ENCODE measurements at regions not wholly inside any gene's neighbourhood (a gene's known extent, or its start where the extent isn't known, plus 50 kb on each side); places are given as distances from the start of the nearest gene placed in this dataset.
A peak's percentile ranks its signal among the peaks of the same experiment; 100 is the strongest.

GRCh38 chr6:113595911-113596376 lies 261.2 kb upstream of the MARCKS start:
- H3K79me1 ChIP-seq (replicated peaks; ENCODE audit: low read length, poor library complexity, severe bottlenecking): no peaks in the 10 kb centered on the region
- H2AK5ac ChIP-seq (ENCODE audit: low read length, severe bottlenecking): no peak overlapping the region
- no peak overlapping the region for H4K91ac ChIP-seq (ENCODE audit: low read length)
- H3K9ac ChIP-seq (ENCODE audit: low read length): peak overlapping the region; percentile 21
- H3K36me3 ChIP-seq (ENCODE audit: control insufficient read depth in 1 of 2, insufficient read depth in 2 of 2, low read depth in 1 of 2, low read length in 2 of 2): no peaks in the 10 kb centered on the region
- H3K4me1 ChIP-seq (ENCODE audit: control insufficient read depth, insufficient read depth, low read depth, low read length): peaks cover 1% of the 10 kb centered on the region
- no peak overlapping the region for H2BK15ac ChIP-seq (ENCODE audit: low read depth, poor library complexity, severe bottlenecking)
- peak overlapping the region in 1 of 2 experiments; percentile 77 for H3K18ac ChIP-seq (ENCODE audit: low read depth in 1 of 2, low read length in 2 of 2)
- 56% methylated on average over 4 of the region's 6 CpGs for WGBS
- H2BK5ac ChIP-seq (ENCODE audit: low read depth, low read length, poor library complexity, severe bottlenecking): no peak overlapping the region
- H3K14ac ChIP-seq (ENCODE audit: low read length in 2 of 2): no peak overlapping the region
- H4K8ac ChIP-seq (ENCODE audit: low read length): peak overlapping the region; percentile 32
- no peaks in the 10 kb centered on the region for H3K9me3 ChIP-seq (ENCODE audit: control insufficient read depth, low read length)
- H3K27ac ChIP-seq (ENCODE audit: low read length, poor library complexity, severe bottlenecking): no peak overlapping the region
- H2BK12ac ChIP-seq (ENCODE audit: low read length in 2 of 2): peak overlapping the region in 1 of 2 experiments; percentile 22
- no peak overlapping the region for H3K4me2 ChIP-seq (ENCODE audit: low read length, poor library complexity, severe bottlenecking)
- peak; percentile 45 for DNase-seq
- H3K4ac ChIP-seq (ENCODE audit: low read depth in 1 of 2, low read length in 2 of 2): no peak overlapping the region
- H3K4me3 ChIP-seq (ENCODE audit: insufficient read depth in 1 of 2, low read depth in 1 of 2, low read length in 2 of 2): no peak overlapping the region
- no peaks in the 10 kb centered on the region for H3K27me3 ChIP-seq (ENCODE audit: control insufficient read depth in 1 of 2, insufficient read depth in 1 of 2, low read length in 2 of 2)
- no peak overlapping the region for H3K23ac ChIP-seq (ENCODE audit: low read length in 2 of 2)
- H2BK120ac ChIP-seq (ENCODE audit: low read depth, low read length): peak overlapping the region; percentile 62
- no peak overlapping the region for H2AFZ ChIP-seq (ENCODE audit: low read depth, low read length)

- Histone ChIP-seq H2BK5ac (ENCODE audit: low read depth, low read length, poor library complexity, severe bottlenecking) (no peak overlapping the region), H2BK12ac (ENCODE audit: low read length in 2 of 2) (peak overlapping the region; percentile 63 to 75), H3K18ac (ENCODE audit: low read depth in 1 of 2, low read length in 2 of 2) (peak overlapping the region; percentile 44 to 94), H4K91ac (ENCODE audit: low read length) (peak overlapping the region; percentile 32), H3K27ac (ENCODE audit: low read length, poor library complexity, severe bottlenecking) (no peak overlapping the region), H3K9ac (ENCODE audit: low read length) (peak overlapping the region; percentile 25), H3K36me3 (ENCODE audit: control insufficient read depth in 1 of 2, insufficient read depth in 2 of 2, low read depth in 1 of 2, low read length in 2 of 2) (no peaks in the 10 kb centered on the region), H2BK15ac (ENCODE audit: low read depth, poor library complexity, severe bottlenecking) (no peak overlapping the region), H3K14ac (ENCODE audit: low read length in 2 of 2) (no peak overlapping the region), H3K27me3 (ENCODE audit: control insufficient read depth in 1 of 2, insufficient read depth in 1 of 2, low read length in 2 of 2) (no peaks in the 10 kb centered on the region), H3K4me1 (ENCODE audit: control insufficient read depth, insufficient read depth, low read depth, low read length) (peaks cover 1% of the 10 kb centered on the region), H3K4ac (ENCODE audit: low read depth in 1 of 2, low read length in 2 of 2) (peak overlapping the region in 1 of 2 experiments; percentile 47), H3K79me1 (replicated peaks; ENCODE audit: low read length, poor library complexity, severe bottlenecking) (no peaks in the 10 kb centered on the region), H3K9me3 (ENCODE audit: control insufficient read depth, low read length) (no peaks in the 10 kb centered on the region), H2AK5ac (ENCODE audit: low read length, severe bottlenecking) (peak overlapping the region; percentile 41), H3K23ac (ENCODE audit: low read length in 2 of 2) (no peak overlapping the region), H2AFZ (ENCODE audit: low read depth, low read length) (no peak overlapping the region), H2BK120ac (ENCODE audit: low read depth, low read length) (peak overlapping the region; percentile 62), H3K4me3 (ENCODE audit: insufficient read depth in 1 of 2, low read depth in 1 of 2, low read length in 2 of 2) (no peak overlapping the region), H4K8ac (ENCODE audit: low read length) (peak overlapping the region; percentile 69), H3K4me2 (ENCODE audit: low read length, poor library complexity, severe bottlenecking) (no peak overlapping the region)
- 31% methylated on average over 3 of the region's 5 CpGs for WGBS
- DNase-seq: peak; percentile 95
Observed at GRCh38 chr6:113596387-113597230, 260.5 kb upstream of the MARCKS start.

- Histone ChIP-seq H2BK5ac (ENCODE audit: low read depth, low read length, poor library complexity, severe bottlenecking) (no peak overlapping the region), H3K4me1 (ENCODE audit: control insufficient read depth, insufficient read depth, low read depth, low read length) (peaks cover 1% of the 10 kb centered on the region), H2BK120ac (ENCODE audit: low read depth, low read length) (no peak overlapping the region), H3K18ac (ENCODE audit: low read depth in 1 of 2, low read length in 2 of 2) (peak overlapping the region; percentile 29 to 94), H3K9me3 (ENCODE audit: control insufficient read depth, low read length) (no peaks in the 10 kb centered on the region), H3K27me3 (ENCODE audit: control insufficient read depth in 1 of 2, insufficient read depth in 1 of 2, low read length in 2 of 2) (no peaks in the 10 kb centered on the region), H2BK12ac (ENCODE audit: low read length in 2 of 2) (peak overlapping the region; percentile 63 to 75), H3K9ac (ENCODE audit: low read length) (no peak overlapping the region), H2BK15ac (ENCODE audit: low read depth, poor library complexity, severe bottlenecking) (no peak overlapping the region), H3K14ac (ENCODE audit: low read length in 2 of 2) (no peak overlapping the region), H3K27ac (ENCODE audit: low read length, poor library complexity, severe bottlenecking) (no peak overlapping the region), H3K23ac (ENCODE audit: low read length in 2 of 2) (no peak overlapping the region), H3K4me2 (ENCODE audit: low read length, poor library complexity, severe bottlenecking) (no peak overlapping the region), H3K4ac (ENCODE audit: low read depth in 1 of 2, low read length in 2 of 2) (peak overlapping the region in 1 of 2 experiments; percentile 47), H3K79me1 (replicated peaks; ENCODE audit: low read length, poor library complexity, severe bottlenecking) (no peaks in the 10 kb centered on the region), H2AFZ (ENCODE audit: low read depth, low read length) (no peak overlapping the region), H4K91ac (ENCODE audit: low read length) (no peak overlapping the region), H4K8ac (ENCODE audit: low read length) (peak overlapping the region; percentile 69), H3K4me3 (ENCODE audit: insufficient read depth in 1 of 2, low read depth in 1 of 2, low read length in 2 of 2) (no peak overlapping the region), H3K36me3 (ENCODE audit: control insufficient read depth in 1 of 2, insufficient read depth in 2 of 2, low read depth in 1 of 2, low read length in 2 of 2) (no peaks in the 10 kb centered on the region), H2AK5ac (ENCODE audit: low read length, severe bottlenecking) (peak overlapping the region; percentile 41)
- WGBS: 22% methylated on average over 1 of the region's 1 CpG
- peak; percentile 78 for DNase-seq
Observed at GRCh38 chr6:113597231-113597583, 259.9 kb upstream of the MARCKS start.

GRCh38 chr6:113598786-113599185 lies 258.4 kb upstream of the MARCKS start:
- Histone ChIP-seq H3K9me3 (ENCODE audit: control insufficient read depth, low read length) (no peaks in the 10 kb centered on the region), H2BK5ac (ENCODE audit: low read depth, low read length, poor library complexity, severe bottlenecking) (no peak overlapping the region), H3K23ac (ENCODE audit: low read length in 2 of 2) (no peak overlapping the region), H2BK15ac (ENCODE audit: low read depth, poor library complexity, severe bottlenecking) (no peak overlapping the region), H3K14ac (ENCODE audit: low read length in 2 of 2) (no peak overlapping the region), H2AFZ (ENCODE audit: low read depth, low read length) (no peak overlapping the region), H2AK5ac (ENCODE audit: low read length, severe bottlenecking) (no peak overlapping the region), H3K79me1 (replicated peaks; ENCODE audit: low read length, poor library complexity, severe bottlenecking) (no peaks in the 10 kb centered on the region), H2BK12ac (ENCODE audit: low read length in 2 of 2) (no peak overlapping the region), H3K9ac (ENCODE audit: low read length) (no peak overlapping the region), H3K4ac (ENCODE audit: low read depth in 1 of 2, low read length in 2 of 2) (no peak overlapping the region), H3K18ac (ENCODE audit: low read depth in 1 of 2, low read length in 2 of 2) (no peak overlapping the region), H3K4me2 (ENCODE audit: low read length, poor library complexity, severe bottlenecking) (no peak overlapping the region), H3K4me1 (ENCODE audit: control insufficient read depth, insufficient read depth, low read depth, low read length) (peaks cover 1% of the 10 kb centered on the region), H3K36me3 (ENCODE audit: control insufficient read depth in 1 of 2, insufficient read depth in 2 of 2, low read depth in 1 of 2, low read length in 2 of 2) (no peaks in the 10 kb centered on the region), H3K27ac (ENCODE audit: low read length, poor library complexity, severe bottlenecking) (no peak overlapping the region), H4K8ac (ENCODE audit: low read length) (no peak overlapping the region), H4K91ac (ENCODE audit: low read length) (no peak overlapping the region), H3K4me3 (ENCODE audit: insufficient read depth in 1 of 2, low read depth in 1 of 2, low read length in 2 of 2) (no peak overlapping the region), H3K27me3 (ENCODE audit: control insufficient read depth in 1 of 2, insufficient read depth in 1 of 2, low read length in 2 of 2) (no peaks in the 10 kb centered on the region), H2BK120ac (ENCODE audit: low read depth, low read length) (no peak overlapping the region)
- WGBS: no CpG with 5 or more reads among the region's 3 CpGs
- peak; percentile 39 for DNase-seq

All from mesenchymal stem cell (in vitro differentiated cells and primary cell).